Stimulated activated CD8-positive, alpha-beta memory T cell treated with anti-CD3 and anti-CD28 coated beads, Interleukin-2, amount 100 ng/mL, for 48 hours (primary cell): ENCODE measurements at regions not wholly inside any gene's neighbourhood (a gene's known extent, or its start where the extent isn't known, plus 50 kb on each side); places are given as distances from the start of the nearest gene placed in this dataset.

Source experiments
- DNase-seq, 2 donors: peaks; one replicate each; pipeline ENCODE4 v3.0.0-alpha.2; 2020; ENCODE audit warnings: low read depth in 2 of 2

DNA sequence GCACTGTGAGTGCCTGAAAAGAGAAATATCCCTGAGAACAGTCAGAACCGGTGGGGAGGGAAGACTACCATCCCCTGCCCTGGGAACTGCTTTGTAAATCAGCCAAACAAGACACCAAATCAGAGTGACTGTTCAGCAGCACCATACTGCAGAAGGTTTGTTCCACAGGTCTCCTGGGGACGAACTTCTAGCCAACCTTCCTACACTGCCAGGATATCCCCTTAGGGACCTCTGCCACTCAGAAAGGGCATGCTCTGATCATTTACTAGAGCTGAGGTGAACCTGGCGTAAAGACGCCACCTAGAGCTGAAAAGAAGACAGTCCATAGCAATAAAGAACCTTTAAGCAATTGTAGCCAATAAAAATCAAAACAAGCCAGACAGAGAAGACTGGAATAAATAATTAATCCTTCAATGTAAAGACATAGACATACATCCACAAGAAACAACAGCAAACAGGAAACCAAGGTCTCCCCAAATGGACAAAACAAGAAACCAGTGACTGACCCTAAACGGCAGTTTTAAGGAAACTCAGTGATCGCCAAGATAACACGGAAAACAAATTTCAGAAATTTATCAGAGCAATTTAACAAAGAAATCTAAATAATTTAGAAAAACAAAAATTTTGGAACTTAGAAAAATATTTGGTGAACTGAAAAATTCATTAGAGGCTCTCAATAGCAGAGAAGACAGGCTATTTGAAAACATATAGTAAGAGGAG lies 228.1 kb upstream of the AMIGO2 start:
- DNase-seq, result no peak

DNA sequence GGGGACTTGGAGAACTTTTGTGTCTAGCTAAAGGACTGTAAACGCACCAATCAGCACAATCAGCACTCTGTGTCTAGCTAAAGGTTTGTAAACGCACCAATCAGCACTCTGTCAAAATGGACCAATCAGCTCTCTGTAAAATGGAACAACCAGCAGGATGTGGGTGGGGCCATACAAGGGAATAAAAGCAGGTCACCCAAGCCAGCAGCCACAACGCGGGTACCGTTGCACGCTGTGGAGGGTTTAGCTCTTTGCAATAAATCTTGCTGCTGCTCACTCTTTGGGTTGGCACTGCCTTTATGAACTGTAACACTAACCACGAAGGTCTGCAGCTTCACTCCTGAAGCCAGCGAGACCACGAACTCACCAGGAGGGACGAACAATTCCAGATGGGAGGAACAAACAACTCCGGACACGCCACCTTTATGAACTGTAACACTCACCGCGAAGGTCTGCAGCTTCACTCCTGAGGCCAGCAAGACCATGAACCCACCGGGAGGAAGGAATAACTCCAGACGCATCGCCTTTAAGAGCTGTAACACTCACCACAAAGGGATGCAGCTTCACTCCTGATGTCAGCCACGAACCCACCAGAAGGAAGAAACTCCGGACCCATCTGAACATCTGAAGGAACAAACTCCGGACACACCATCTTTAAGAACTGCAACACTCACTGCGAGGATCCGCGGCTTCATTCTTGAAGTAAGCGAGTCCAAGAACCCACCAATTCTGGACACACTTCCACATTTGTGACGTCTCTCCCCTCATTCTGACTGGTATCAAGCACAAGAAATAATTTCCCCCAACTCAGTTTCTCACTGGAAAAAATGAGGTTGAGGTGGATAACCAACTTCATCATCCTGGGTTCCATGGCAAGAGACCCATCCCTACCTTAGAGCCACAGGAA lies 227.3 kb upstream of the AMIGO2 start:
- peak; percentile 27 to 45 for DNase-seq

DNA sequence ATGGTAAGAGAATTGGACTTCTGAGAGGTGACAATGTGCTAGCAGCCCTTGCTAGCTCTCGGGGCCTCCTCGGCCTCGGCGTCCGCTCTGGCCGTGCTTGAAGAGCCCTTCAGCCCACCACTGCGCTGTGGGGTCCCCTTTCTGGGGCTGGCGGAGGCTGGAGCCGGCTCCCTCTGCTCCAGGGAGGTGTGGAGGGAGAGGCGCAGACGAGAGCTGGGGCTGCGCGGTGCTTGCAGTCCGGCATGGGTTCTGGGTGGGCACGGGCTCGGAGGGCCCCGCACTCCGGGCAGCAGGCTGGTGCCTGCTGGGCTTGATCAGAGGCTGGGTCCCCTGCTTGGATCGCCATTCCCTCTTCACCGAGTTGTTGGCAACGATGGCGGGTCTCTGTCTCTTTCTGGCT lies 226.4 kb upstream of the AMIGO2 start:
- DNase-seq, result no peak

DNA sequence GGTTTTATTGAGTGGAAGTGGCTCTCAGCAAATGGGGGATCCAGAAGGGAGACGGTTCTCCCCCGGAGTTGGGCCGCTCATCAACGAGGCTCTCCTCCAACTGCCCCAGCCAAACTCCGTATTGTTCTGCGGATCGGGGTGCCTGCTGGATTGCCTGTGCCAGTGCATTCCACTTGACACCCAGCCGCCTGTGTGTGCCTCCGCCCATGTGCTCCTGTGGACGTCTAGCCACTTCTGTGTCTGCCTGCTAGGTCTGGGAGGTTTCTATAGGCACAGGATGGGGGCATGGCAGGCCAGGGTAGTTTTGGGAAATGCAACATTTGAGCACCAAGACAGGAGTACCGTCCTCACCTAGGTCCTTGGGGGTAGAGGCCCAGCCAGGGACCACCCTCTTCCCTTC lies 225.7 kb upstream of the AMIGO2 start:
- no peak for DNase-seq

DNA sequence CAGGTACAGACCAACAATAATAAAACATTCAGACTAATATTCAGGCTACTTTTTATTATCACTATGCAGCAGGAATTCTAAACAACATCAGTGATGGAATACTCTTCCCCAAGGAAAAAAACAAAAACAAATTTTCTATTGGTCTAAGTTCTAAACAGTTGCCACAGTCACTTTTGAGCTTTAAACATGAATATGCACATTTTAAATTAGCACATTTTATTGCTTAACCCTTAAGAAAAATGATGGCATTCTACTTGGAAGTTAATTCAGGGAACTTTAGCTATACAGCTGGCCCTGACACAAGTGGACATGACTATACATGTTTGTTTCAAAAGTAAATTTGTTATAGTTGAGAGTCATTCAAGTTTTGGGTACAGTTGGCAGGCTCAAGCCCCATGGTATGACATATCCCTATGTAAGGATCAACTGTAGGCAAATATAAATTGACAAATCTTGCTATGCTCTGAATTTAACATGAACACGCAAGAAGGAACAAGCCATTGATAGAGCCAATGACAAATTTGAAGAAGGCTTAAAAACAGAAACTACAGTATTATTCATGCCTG lies 224.3 kb upstream of the AMIGO2 start:
- no peak for DNase-seq

DNA sequence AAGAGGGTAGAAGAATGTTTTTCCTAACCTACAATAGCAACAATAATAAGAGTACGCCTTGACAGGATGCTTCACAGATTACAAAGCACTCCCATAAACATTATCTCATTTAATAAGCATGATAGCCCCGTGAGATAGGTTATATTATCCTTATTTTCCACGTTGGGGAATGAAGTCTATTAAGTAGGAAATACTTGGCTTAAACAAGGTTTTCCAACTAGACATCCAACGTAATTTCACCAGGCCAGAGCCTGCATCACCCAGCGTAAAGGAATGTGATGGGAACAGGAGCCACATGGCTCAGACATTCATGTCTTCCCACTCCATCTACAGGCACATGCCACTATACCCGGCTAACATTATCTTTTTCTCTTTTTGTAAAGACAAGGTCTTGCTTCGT lies 223.4 kb upstream of the AMIGO2 start:
- no peak for DNase-seq

DNA sequence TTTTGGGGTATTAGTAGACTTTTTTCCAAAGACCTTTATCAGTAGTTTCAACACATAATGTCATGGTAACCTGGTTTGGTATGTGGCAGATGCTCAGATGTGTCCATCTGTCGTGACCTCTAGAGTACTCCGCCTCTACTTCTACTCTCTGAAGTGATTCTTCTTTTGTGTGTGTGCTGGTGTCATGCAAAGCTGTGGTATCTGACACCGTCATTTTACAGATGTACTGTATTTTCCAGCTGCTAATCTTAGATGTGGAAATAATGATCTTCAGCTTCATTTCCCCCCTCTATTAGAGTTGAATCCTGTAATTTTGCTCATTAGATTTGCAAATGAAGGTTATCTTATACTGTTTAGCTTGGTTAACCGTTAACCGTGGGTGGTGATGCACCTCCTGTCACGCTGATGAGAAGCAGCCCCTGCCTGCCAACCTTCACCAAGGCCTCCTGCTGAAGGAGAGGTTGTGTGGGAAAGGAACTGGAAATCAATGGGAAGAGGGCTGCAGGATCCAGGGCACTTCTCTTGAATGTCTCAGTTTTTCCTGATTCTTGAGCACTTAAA lies 222.4 kb upstream of the AMIGO2 start:
- DNase-seq, result no peak

DNA sequence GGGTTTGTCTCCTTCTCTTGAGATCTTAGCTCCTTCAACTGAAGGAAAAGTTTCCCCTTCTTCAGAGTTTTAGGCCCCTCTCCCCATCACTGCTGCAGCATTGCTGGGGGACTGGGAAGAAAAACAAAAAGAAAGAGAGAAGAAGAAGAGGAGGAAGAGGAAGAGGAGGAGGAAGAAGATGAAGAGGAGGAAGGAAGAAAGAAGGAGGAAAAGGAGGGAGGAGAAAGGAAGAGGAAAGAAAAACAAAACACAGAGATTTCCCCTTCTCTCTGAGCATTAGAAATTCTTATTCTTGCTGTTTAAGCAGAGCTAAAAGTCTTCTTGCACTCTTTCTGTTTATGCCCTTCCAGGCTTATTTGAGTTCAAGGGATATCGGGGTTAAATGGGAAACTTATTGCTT lies 219.8 kb upstream of the AMIGO2 start:
- DNase-seq, result no peak

DNA sequence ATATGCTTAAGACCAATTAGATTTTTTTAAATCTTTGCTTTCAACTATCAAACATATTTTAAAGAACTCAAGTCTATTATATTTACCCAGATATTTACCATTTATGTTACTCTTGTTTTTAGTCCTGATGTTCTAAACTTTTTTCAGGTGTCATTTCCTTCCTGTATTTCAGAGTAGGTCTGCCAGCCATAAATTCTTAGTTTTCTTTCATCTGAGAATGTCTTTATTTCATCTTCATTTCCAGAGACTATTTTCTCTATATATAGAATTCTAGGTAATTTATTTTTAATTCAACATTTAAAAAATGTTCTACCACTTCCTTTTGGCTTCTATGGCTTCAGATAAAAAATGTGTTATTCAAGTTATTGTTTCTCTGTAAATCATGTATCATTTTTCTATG lies 218.2 kb upstream of the AMIGO2 start:
- DNase-seq, result no peak

DNA sequence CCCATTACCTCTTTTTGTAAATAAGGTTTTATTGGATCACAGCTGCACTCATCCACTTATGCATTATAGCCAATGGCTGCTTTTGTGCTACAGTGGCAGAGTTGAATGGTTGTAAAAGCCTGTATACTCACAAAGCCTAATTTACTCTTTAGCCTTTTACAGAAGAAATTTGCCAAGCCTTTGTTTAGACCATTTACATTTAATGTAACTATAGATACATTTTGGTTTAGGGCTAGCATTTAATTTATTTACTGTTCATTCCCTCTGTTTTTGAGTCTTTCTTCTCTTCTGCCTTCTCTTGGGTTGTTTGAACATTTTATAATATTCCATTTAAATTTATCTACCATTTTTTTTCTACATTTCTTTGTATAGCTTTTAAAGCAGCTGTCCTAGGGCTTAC lies 217.1 kb upstream of the AMIGO2 start:
- DNase-seq, result no peak

DNA sequence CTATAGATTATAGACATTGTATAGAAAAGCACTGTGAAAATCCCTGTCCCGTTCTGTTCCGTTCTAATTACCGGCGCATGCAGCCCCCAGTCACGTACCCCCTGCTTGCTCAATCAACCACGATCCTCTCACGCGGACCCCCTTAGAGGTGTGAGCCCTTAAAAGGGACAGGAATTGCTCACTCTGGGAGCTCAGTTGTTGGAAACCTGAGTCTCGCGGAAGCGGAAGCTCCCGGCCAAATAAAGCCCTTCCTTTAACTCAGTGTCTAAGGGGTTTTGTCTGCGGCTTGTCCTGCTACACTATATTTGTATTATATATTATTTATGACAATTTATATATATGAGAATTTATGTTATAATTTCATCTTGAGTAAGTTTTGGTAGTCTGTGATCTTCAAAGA lies 213.6 kb upstream of the AMIGO2 start:
- DNase-seq, result no peak

DNA sequence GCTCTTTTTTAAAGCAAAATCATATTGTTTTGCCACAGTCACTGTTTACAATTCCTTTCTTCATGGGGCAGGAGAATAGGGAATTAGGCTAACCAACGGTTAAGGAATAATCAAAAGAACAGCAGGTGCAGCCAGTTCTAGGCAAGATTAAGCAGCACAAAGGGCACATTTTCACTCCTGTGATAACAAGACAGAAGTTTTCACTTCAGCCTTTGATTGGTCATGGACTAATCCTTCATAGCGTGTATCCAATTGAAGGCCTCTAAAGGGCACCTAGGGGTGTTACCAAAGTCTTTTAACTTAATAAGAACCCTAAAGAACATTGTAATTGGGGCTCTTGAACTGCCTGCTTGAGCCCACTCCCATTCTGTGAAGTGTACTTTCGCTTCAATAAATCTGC lies 206.9 kb upstream of the AMIGO2 start:
- DNase-seq, result no peak
